ENCODE measurements at regions not wholly inside any gene's neighbourhood (a gene's known extent, or its start where the extent isn't known, plus 50 kb on each side); places are given as distances from the start of the nearest gene placed in this dataset.

GRCh38 chr11:71201936-71202597 lies 50.3 kb downstream of the SHANK2 start:
- DNase-seq (ENCODE audit: low spot score) = no peak

- no peak for DNase-seq (ENCODE audit: low spot score)
These were observed 51.1 kb downstream of the SHANK2 start for GRCh38 chr11:71201231-71201630.

GRCh38 chr11:71200761-71201160 lies 51.6 kb downstream of the SHANK2 start:
- DNase-seq (ENCODE audit: low spot score) = no peak

GRCh38 chr11:71200172-71200716 lies 52.1 kb downstream of the SHANK2 start:
- DNase-seq (ENCODE audit: low spot score) = no peak

- DNase-seq (ENCODE audit: low spot score) = no peak
These were observed 53.1 kb downstream of the SHANK2 start for GRCh38 chr11:71199226-71199820.

GRCh38 chr11:71198823-71199165 lies 53.6 kb downstream of the SHANK2 start:
- no peak for DNase-seq (ENCODE audit: low spot score)

GRCh38 chr11:71198141-71198822 lies 54.1 kb downstream of the SHANK2 start:
- DNase-seq (ENCODE audit: low spot score) = no peak

- DNase-seq (ENCODE audit: low spot score) = no peak
These were observed 55.3 kb downstream of the SHANK2 start for GRCh38 chr11:71197096-71197495.

GRCh38 chr11:71194710-71195109 lies 57.7 kb downstream of the SHANK2 start:
- no peak for DNase-seq (ENCODE audit: low spot score)

- DNase-seq (ENCODE audit: low spot score) = no peak
These were observed 58.9 kb downstream of the SHANK2 start for GRCh38 chr11:71193431-71193830.

- DNase-seq (ENCODE audit: low spot score) = no peak
These were observed 59.7 kb downstream of the SHANK2 start for GRCh38 chr11:71192629-71193028.

GRCh38 chr11:71191201-71191600 lies 61.2 kb downstream of the SHANK2 start:
- no peak for DNase-seq (ENCODE audit: low spot score)

GRCh38 chr11:71190551-71190950 lies 61.8 kb downstream of the SHANK2 start:
- DNase-seq (ENCODE audit: low spot score) = no peak

- no peak for DNase-seq (ENCODE audit: low spot score)
These were observed 62.5 kb downstream of the SHANK2 start for GRCh38 chr11:71189768-71190315.

GRCh38 chr11:71188886-71189767 lies 63.2 kb downstream of the SHANK2 start:
- DNase-seq (ENCODE audit: low spot score) = no peak

GRCh38 chr11:71188073-71188472 lies 64.3 kb downstream of the SHANK2 start:
- DNase-seq (ENCODE audit: low spot score) = no peak

GRCh38 chr11:71186806-71187205 lies 65.6 kb downstream of the SHANK2 start:
- no peak for DNase-seq (ENCODE audit: low spot score)

- DNase-seq (ENCODE audit: low spot score) = no peak
These were observed 67.0 kb downstream of the SHANK2 start for GRCh38 chr11:71185411-71185810.

GRCh38 chr11:71184421-71185210 lies 67.8 kb downstream of the SHANK2 start:
- no peak for DNase-seq (ENCODE audit: low spot score)

- no peak for DNase-seq (ENCODE audit: low spot score)
These were observed 68.5 kb downstream of the SHANK2 start for GRCh38 chr11:71183878-71184277.

Measured in ureter (tissue), 1 donor.